Type B pancreatic cell (in vitro differentiated cells): ENCODE measurements at regions not wholly inside any gene's neighbourhood (a gene's known extent, or its start where the extent isn't known, plus 50 kb on each side); places are given as distances from the start of the nearest gene placed in this dataset.

ENCODE experiments used
- DNase-seq: peaks from one replicate; pipeline ENCODE4 v3.0.0; 2021; ENCODE audit warnings: mixed read lengths; ENCODE audit not compliant: unreplicated experiment; ENCODE audit errors: extremely low spot score
- H3K27ac Mint-ChIP-seq: 2 replicates; pipeline ENCODE4 v1.8.0; 2021; ENCODE audit warnings: mild to moderate bottlenecking, mixed read lengths
- H3K27me3 Mint-ChIP-seq: 2 replicates; pipeline ENCODE4 v1.8.0; 2021; ENCODE audit warnings: mixed read lengths
- H3K36me3 Mint-ChIP-seq: 2 replicates; pipeline ENCODE4 v1.8.0; 2021; ENCODE audit warnings: mixed read lengths
- H3K4me1 Mint-ChIP-seq: one replicate; pipeline ENCODE4 v1.8.0; 2021; ENCODE audit warnings: mixed read lengths; ENCODE audit not compliant: unreplicated experiment
- H3K4me3 Mint-ChIP-seq: 2 replicates; pipeline ENCODE4 v1.8.0; 2021; ENCODE audit warnings: mild to moderate bottlenecking, mixed read lengths
- H3K9me3 Mint-ChIP-seq: 2 replicates; pipeline ENCODE4 v1.8.0; 2021; ENCODE audit warnings: mixed read lengths
- TF ChIP-seq, protein P1 (sequence below): fragments of 200-600 bp; sonication (generic); conservative IDR thresholded peaks from 2 replicates; pipeline ENCODE4 v1.5.0; 2021; ENCODE audit warnings: antibody characterized with exemption, mild to moderate bottlenecking

- H3K4me1 Mint-ChIP-seq, result peaks cover 24% of the 10 kb centered on the region
- H3K9me3 Mint-ChIP-seq, result no peaks in the 10 kb centered on the region
- no peaks in the 10 kb centered on the region for H3K36me3 Mint-ChIP-seq
- TF ChIP-seq, protein P1, sequence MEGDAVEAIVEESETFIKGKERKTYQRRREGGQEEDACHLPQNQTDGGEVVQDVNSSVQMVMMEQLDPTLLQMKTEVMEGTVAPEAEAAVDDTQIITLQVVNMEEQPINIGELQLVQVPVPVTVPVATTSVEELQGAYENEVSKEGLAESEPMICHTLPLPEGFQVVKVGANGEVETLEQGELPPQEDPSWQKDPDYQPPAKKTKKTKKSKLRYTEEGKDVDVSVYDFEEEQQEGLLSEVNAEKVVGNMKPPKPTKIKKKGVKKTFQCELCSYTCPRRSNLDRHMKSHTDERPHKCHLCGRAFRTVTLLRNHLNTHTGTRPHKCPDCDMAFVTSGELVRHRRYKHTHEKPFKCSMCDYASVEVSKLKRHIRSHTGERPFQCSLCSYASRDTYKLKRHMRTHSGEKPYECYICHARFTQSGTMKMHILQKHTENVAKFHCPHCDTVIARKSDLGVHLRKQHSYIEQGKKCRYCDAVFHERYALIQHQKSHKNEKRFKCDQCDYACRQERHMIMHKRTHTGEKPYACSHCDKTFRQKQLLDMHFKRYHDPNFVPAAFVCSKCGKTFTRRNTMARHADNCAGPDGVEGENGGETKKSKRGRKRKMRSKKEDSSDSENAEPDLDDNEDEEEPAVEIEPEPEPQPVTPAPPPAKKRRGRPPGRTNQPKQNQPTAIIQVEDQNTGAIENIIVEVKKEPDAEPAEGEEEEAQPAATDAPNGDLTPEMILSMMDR, result no peak
- no peak overlapping the region for H3K27ac Mint-ChIP-seq
- H3K4me3 Mint-ChIP-seq, result no peak overlapping the region
- peaks cover 15% of the 10 kb centered on the region for H3K27me3 Mint-ChIP-seq
- no peak for DNase-seq
These were observed 97.2 kb upstream of the TMEM18 start for GRCh38 chr2:774436-774835.

DNA sequence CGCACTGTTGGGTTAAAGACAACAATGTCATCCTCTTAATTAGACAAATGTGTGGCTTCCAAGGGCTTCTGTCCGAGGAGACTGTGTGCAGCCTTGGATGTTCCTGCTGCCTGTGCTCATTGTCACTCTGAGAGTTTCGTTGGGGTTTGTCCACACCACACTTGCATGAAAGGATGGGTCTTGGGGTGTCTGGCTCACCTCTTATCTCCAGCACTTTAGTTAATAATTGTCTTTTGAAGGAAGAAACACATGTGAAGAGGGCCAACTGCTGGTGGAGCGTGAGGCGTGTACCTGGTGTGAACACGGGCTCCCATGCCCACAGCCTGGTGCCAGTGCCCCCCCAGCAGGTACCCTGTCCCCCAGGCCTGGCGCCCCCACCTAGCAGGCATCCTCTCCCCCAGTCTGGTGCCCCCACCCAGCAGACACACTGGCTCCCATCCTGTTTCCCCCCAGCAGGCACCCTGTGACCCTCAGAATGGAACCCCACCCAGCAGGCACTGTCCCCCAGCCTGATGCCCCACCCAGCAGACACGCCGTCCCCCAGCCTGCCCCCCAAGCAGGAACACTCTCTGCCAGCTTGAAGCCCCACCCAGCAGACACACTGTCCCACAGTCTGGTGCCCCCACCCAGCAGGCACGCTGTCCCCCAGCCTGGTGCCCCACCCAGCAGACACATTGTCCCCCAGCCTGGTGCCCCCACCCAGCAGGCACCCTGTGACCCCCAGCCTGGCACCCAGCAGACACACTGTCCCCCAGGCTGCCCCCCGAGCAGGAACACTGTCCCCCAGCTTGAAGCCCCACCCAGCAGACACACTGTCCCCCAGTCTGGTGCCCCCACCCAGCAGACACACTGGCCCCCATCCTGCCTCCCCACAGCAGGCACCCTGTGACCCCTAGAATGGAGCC is 96.3 kb upstream of the TMEM18 start:
- peaks cover 17% of the 10 kb centered on the region for H3K4me1 Mint-ChIP-seq
- H3K27me3 Mint-ChIP-seq, result peaks cover 11% of the 10 kb centered on the region
- no peaks in the 10 kb centered on the region for H3K9me3 Mint-ChIP-seq
- TF ChIP-seq, protein P1, result no peak
- no peak for DNase-seq
- no peak overlapping the region for H3K4me3 Mint-ChIP-seq
- H3K36me3 Mint-ChIP-seq, result no peaks in the 10 kb centered on the region
- no peak overlapping the region for H3K27ac Mint-ChIP-seq

DNA sequence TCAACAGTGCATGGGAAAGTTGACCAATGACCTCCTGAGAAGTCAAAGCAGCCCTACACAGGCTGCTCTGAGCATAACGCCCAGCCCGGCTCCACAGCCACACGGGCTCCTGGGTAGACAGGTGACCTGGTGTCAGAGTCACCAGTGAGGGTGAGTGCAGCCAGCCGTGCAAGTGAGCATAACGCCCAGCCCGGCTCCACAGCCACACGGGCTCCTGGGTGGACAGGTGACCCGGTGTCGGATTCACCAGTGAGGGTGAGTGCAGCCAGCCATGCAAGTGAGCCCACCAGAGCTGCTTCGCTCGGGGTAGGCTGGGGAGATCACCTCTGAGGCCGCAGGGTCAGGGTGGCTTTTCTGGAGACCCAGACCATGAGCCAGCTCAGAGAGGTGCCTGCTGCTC is 94.3 kb upstream of the TMEM18 start:
- Mint-ChIP-seq H3K4me3 (no peak overlapping the region), H3K4me1 (peaks cover 15% of the 10 kb centered on the region), H3K27ac (no peak overlapping the region), H3K27me3 (peaks cover 9% of the 10 kb centered on the region), H3K36me3 (no peaks in the 10 kb centered on the region), H3K9me3 (no peaks in the 10 kb centered on the region)
- TF ChIP-seq, protein P1, result no peak
- DNase-seq, result no peak

GRCh38 chr2:770776-771175 is 93.6 kb upstream of the TMEM18 start:
- Mint-ChIP-seq H3K36me3 (no peaks in the 10 kb centered on the region), H3K27ac (no peak overlapping the region)

DNA sequence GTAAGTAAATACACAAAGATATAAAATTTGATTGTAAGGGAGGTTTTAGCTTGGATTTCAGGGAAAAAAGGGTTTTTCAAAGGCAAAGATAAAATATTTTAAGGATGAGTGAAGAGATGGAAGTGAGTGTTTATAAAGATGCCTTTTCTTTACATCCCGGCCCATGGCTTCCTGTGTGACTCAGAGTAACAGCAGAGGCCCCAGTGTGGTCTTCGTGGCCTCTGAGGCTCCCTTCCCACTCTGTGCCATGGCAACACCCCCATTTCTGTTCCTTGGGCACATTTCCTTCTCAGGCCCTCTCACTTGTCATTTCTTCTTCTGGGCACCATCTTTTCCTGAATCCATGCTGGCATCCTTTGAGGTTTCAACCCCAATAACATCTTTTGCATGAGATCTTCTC is 92.6 kb upstream of the TMEM18 start:
- H3K36me3 Mint-ChIP-seq, result no peaks in the 10 kb centered on the region
- TF ChIP-seq, protein P1, result no peak
- no peak overlapping the region for H3K4me3 Mint-ChIP-seq
- peaks cover 12% of the 10 kb centered on the region for H3K4me1 Mint-ChIP-seq
- H3K27ac Mint-ChIP-seq, result no peak overlapping the region
- no peaks in the 10 kb centered on the region for H3K9me3 Mint-ChIP-seq
- DNase-seq, result no peak
- H3K27me3 Mint-ChIP-seq, result peaks cover 6% of the 10 kb centered on the region

More at GRCh38 chr2:770776-771175, 93.6 kb upstream of the TMEM18 start:
- Mint-ChIP-seq H3K4me3 (no peak overlapping the region), H3K9me3 (no peaks in the 10 kb centered on the region), H3K27me3 (peaks cover 7% of the 10 kb centered on the region), H3K4me1 (peaks cover 13% of the 10 kb centered on the region)
- DNase-seq, result no peak
- TF ChIP-seq, protein P1, result no peak
